ENCODE measurements at regions not wholly inside any gene's neighbourhood (a gene's known extent, or its start where the extent isn't known, plus 50 kb on each side); places are given as distances from the start of the nearest gene placed in this dataset.

GRCh38 chr10:57884407-57884806, 383.3 kb downstream of the IPMK start:
- no peak for DNase-seq

GRCh38 chr10:57880446-57881227, 387.1 kb downstream of the IPMK start:
- no peak for DNase-seq

GRCh38 chr10:57874810-57875209, 392.9 kb downstream of the IPMK start:
- DNase-seq = no peak

GRCh38 chr10:57867241-57867640, 400.5 kb downstream of the IPMK start:
- DNase-seq = no peak

- DNase-seq = no peak
Observed at GRCh38 chr10:57864765-57865680, 402.7 kb downstream of the IPMK start.

- no peak for DNase-seq
Observed at GRCh38 chr10:57849691-57850357, 417.9 kb downstream of the IPMK start.

GRCh38 chr10:57846307-57847065, 421.2 kb downstream of the IPMK start:
- no peak for DNase-seq

- no peak for DNase-seq
Observed at GRCh38 chr10:57844387-57844998, 423.2 kb downstream of the IPMK start.

GRCh38 chr10:57830877-57831560, 436.7 kb downstream of the IPMK start:
- no peak for DNase-seq

GRCh38 chr10:57825015-57825414, 442.7 kb downstream of the IPMK start:
- DNase-seq = no peak

- DNase-seq = no peak
Observed at GRCh38 chr10:57823398-57823797, 444.3 kb downstream of the IPMK start.

- DNase-seq = no peak
Observed at GRCh38 chr10:57822965-57823364, 444.7 kb downstream of the IPMK start.

GRCh38 chr10:57818522-57818921, 449.2 kb downstream of the IPMK start:
- DNase-seq = no peak

- DNase-seq = no peak
Observed at GRCh38 chr10:57817741-57818140, 450.0 kb downstream of the IPMK start.

- DNase-seq = no peak
Observed at GRCh38 chr10:57815949-57816348, 451.7 kb downstream of the IPMK start.

- DNase-seq = no peak
Observed at GRCh38 chr10:57809961-57810360, 457.7 kb downstream of the IPMK start.

GRCh38 chr10:57807906-57808305, 459.8 kb downstream of the IPMK start:
- DNase-seq = no peak

GRCh38 chr10:57806675-57807074, 461.0 kb downstream of the IPMK start:
- DNase-seq = no peak

GRCh38 chr10:57799625-57800024, 468.1 kb downstream of the IPMK start:
- DNase-seq = no peak

GRCh38 chr10:57798830-57799229, 468.9 kb downstream of the IPMK start:
- no peak for DNase-seq
